Natural killer cell (primary cell): ENCODE measurements at regions not wholly inside any gene's neighbourhood (a gene's known extent, or its start where the extent isn't known, plus 50 kb on each side); places are given as distances from the start of the nearest gene placed in this dataset.

Experiments used
- ATAC-seq, 3 donors: fragments of 150-1000 bp in 2 of 3; fragments of 200-7000 bp in 1 of 3; cut with Tn5 transposase; 1 replicate in 1 of 3; 2 replicates in 2 of 3; pipeline ENCODE4 v1.10.0; 2021; ENCODE audit warnings: mild to moderate bottlenecking in 2 of 3, moderate library complexity in 2 of 3
- DNase-seq, 2 donors: peaks; one replicate each; pipeline versions ENCODE4 v3.0.0 to v3.0.0-alpha.2; 2013 to 2021; ENCODE audit warnings: mixed read lengths in 1 of 2
- H3K27ac ChIP-seq: one replicate; pipeline ENCODE4 v1.5.1; 2013; ENCODE audit warnings: mild to moderate bottlenecking, low read length
- H3K27me3 ChIP-seq: one replicate; pipeline ENCODE4 v1.6.1; 2013; ENCODE audit warnings: low read length; ENCODE audit not compliant: control insufficient read depth, insufficient read depth
- H3K36me3 ChIP-seq: one replicate; pipeline ENCODE4 v1.6.1; 2013; ENCODE audit warnings: low read length; ENCODE audit not compliant: control insufficient read depth, insufficient read depth
- H3K4me1 ChIP-seq: one replicate; pipeline ENCODE4 v1.6.1; 2013; ENCODE audit warnings: low read length; ENCODE audit not compliant: control insufficient read depth, insufficient read depth
- H3K4me3 ChIP-seq: one replicate; pipeline ENCODE4 v1.5.1; 2013; ENCODE audit warnings: low read length
- H3K9me3 ChIP-seq: one replicate; pipeline ENCODE4 v1.6.1; 2013; ENCODE audit warnings: low read length; ENCODE audit not compliant: control insufficient read depth, insufficient read depth
- H3K27ac Mint-ChIP-seq, 2 donors: one replicate each; pipeline ENCODE4 v1.8.0; 2022; ENCODE audit warnings: mild to moderate bottlenecking in 2 of 2, mixed read lengths in 2 of 2, moderate library complexity in 1 of 2
- H3K27me3 Mint-ChIP-seq, 2 donors: one replicate each; pipeline ENCODE4 v1.8.0; 2022; ENCODE audit warnings: low read depth in 2 of 2, mixed read lengths in 2 of 2
- H3K36me3 Mint-ChIP-seq: one replicate; pipeline ENCODE4 v1.8.0; 2022; ENCODE audit warnings: mixed read lengths
- H3K4me1 Mint-ChIP-seq, 2 donors: one replicate each; pipeline ENCODE4 v1.8.0; 2022; ENCODE audit warnings: mixed read lengths in 2 of 2
- H3K4me3 Mint-ChIP-seq: one replicate; pipeline ENCODE4 v1.8.0; 2022; ENCODE audit warnings: mild to moderate bottlenecking, moderate library complexity, mixed read lengths
- H3K9me3 Mint-ChIP-seq, 2 donors: one replicate each; pipeline ENCODE4 v1.8.0; 2022; ENCODE audit warnings: mixed read lengths in 2 of 2
- CTCF ChIP-seq: fragments of 200-600 bp; IDR thresholded peaks from one replicate; pipeline ENCODE4 v1.8.0; 2022; ENCODE audit warnings: antibody characterized with exemption
- WGBS: methylation state at CpG from one replicate; pipeline ENCODE4 v1.1.7; 2013; ENCODE audit warnings: missing lambda C conversion rate; ENCODE audit not compliant: insufficient coverage; 5-methylcytosine and 5-hydroxymethylcytosine counted together
- intact Hi-C: fragments of 100-400 bp; cut with micrococcal nuclease; formaldehyde crosslinking; loops from one replicate; pipeline ENCODE4 v1.14.2; 2022

- Histone ChIP-seq H3K27me3 (no peaks in the 10 kb centered on the region), H3K36me3 (no peaks in the 10 kb centered on the region), H3K27ac (no peak overlapping the region), H3K9me3 (no peaks in the 10 kb centered on the region), H3K4me3 (no peak overlapping the region), H3K4me1 (no peaks in the 10 kb centered on the region)
- no peak for TF ChIP-seq CTCF
- peaks cover 0 to 3% of the 10 kb centered on the region in 2 donors for H3K27me3 Mint-ChIP-seq
- H3K36me3 Mint-ChIP-seq, result no peaks in the 10 kb centered on the region
- H3K4me1 Mint-ChIP-seq, result no peaks in the 10 kb centered on the region
- DNase-seq (no peak), ATAC-seq (no peak)
- no peak overlapping the region for H3K4me3 Mint-ChIP-seq
- no peak overlapping the region for H3K27ac Mint-ChIP-seq
- no peaks in the 10 kb centered on the region for H3K9me3 Mint-ChIP-seq
- intact Hi-C loops, result no loop called here
- no CpG with 5 or more reads among the region's 1 CpG for WGBS
These were observed 222.4 kb downstream of the TFAP2C start for GRCh38 chr20:56851552-56851951.

GRCh38 chr20:56855708-56856107 is 226.6 kb downstream of the TFAP2C start:
- no peaks in the 10 kb centered on the region for H3K36me3 ChIP-seq
- intact Hi-C loops, result no loop called here
- H3K36me3 Mint-ChIP-seq, result no peaks in the 10 kb centered on the region
- H3K27ac Mint-ChIP-seq, result no peak overlapping the region
- ATAC-seq (no peak), DNase-seq (no peak)
- no peak for TF ChIP-seq CTCF
- WGBS, result 71% methylated on average over 7 of the region's 7 CpGs
- H3K9me3 ChIP-seq, result no peaks in the 10 kb centered on the region
- H3K4me1 Mint-ChIP-seq, result no peaks in the 10 kb centered on the region
- H3K4me1 ChIP-seq, result no peaks in the 10 kb centered on the region
- H3K4me3 Mint-ChIP-seq, result no peak overlapping the region
- no peaks in the 10 kb centered on the region for H3K27me3 ChIP-seq
- H3K4me3 ChIP-seq, result no peak overlapping the region
- H3K27ac ChIP-seq, result no peak overlapping the region
- H3K9me3 Mint-ChIP-seq, result no peaks in the 10 kb centered on the region
- H3K27me3 Mint-ChIP-seq, result peaks cover 4 to 12% of the 10 kb centered on the region in 2 donors

- DNase-seq, result no peak
- intact Hi-C loops, result no loop called here
- no peaks in the 10 kb centered on the region for H3K4me1 Mint-ChIP-seq
- H3K4me3 Mint-ChIP-seq, result no peak overlapping the region
- peaks cover 22 to 26% of the 10 kb centered on the region in 2 donors for H3K27me3 Mint-ChIP-seq
- H3K36me3 Mint-ChIP-seq, result no peaks in the 10 kb centered on the region
- H3K9me3 ChIP-seq, result no peaks in the 10 kb centered on the region
- TF ChIP-seq CTCF, result no peak
- no peaks in the 10 kb centered on the region for H3K4me1 ChIP-seq
- H3K27ac Mint-ChIP-seq, result no peak overlapping the region
- 87% methylated on average over 8 of the region's 8 CpGs for WGBS
- H3K27me3 ChIP-seq, result no peaks in the 10 kb centered on the region
- H3K9me3 Mint-ChIP-seq, result no peaks in the 10 kb centered on the region
- ATAC-seq, result no peak
- H3K36me3 ChIP-seq, result no peaks in the 10 kb centered on the region
- H3K4me3 ChIP-seq, result no peak overlapping the region
- H3K27ac ChIP-seq, result no peak overlapping the region
These were observed 228.8 kb downstream of the TFAP2C start for GRCh38 chr20:56857950-56858349.

- no peaks in the 10 kb centered on the region for H3K9me3 Mint-ChIP-seq
- H3K4me3 ChIP-seq, result no peak overlapping the region
- WGBS, result 68% methylated on average over 13 of the region's 13 CpGs
- no peaks in the 10 kb centered on the region for H3K4me1 ChIP-seq
- no peak overlapping the region for H3K4me3 Mint-ChIP-seq
- TF ChIP-seq CTCF, result no peak
- intact Hi-C loops, result no loop called here
- H3K36me3 ChIP-seq, result no peaks in the 10 kb centered on the region
- no peak overlapping the region for H3K27ac Mint-ChIP-seq
- no peaks in the 10 kb centered on the region for H3K9me3 ChIP-seq
- no peaks in the 10 kb centered on the region for H3K4me1 Mint-ChIP-seq
- peaks cover 31 to 39% of the 10 kb centered on the region in 2 donors for H3K27me3 Mint-ChIP-seq
- no peaks in the 10 kb centered on the region for H3K27me3 ChIP-seq
- no peaks in the 10 kb centered on the region for H3K36me3 Mint-ChIP-seq
- ATAC-seq (no peak), DNase-seq (no peak)
- H3K27ac ChIP-seq, result no peak overlapping the region
These were observed 230.1 kb downstream of the TFAP2C start for GRCh38 chr20:56859039-56859800.
